Ureter (tissue), 1 donor: ENCODE measurements at regions not wholly inside any gene's neighbourhood (a gene's known extent, or its start where the extent isn't known, plus 50 kb on each side); places are given as distances from the start of the nearest gene placed in this dataset.
A peak's percentile ranks its signal among the peaks of the same experiment; 100 is the strongest.

Source experiments
- DNase-seq: peaks from one replicate; pipeline ENCODE4 v3.0.0-alpha.2; 2020; ENCODE audit warnings: low spot score
- donor health status: DM: yes; HTN: yes; CAD: no.

- DNase-seq: no peak
Measured at GRCh38 chr15:70602834-70603560, 160.4 kb downstream of the UACA start.

- DNase-seq: no peak
Measured at GRCh38 chr15:70602281-70602680, 161.1 kb downstream of the UACA start.

- DNase-seq: no peak
Measured at GRCh38 chr15:70597945-70598344, 165.4 kb downstream of the UACA start.

GRCh38 chr15:70597056-70597603 is 166.2 kb downstream of the UACA start:
- no peak for DNase-seq

- DNase-seq: no peak
Measured at GRCh38 chr15:70596354-70597055, 166.9 kb downstream of the UACA start.

- DNase-seq: no peak
Measured at GRCh38 chr15:70593795-70594194, 169.6 kb downstream of the UACA start.

GRCh38 chr15:70589728-70590127 is 173.6 kb downstream of the UACA start:
- no peak for DNase-seq

GRCh38 chr15:70589221-70589620 is 174.1 kb downstream of the UACA start:
- DNase-seq: no peak

- no peak for DNase-seq
Measured at GRCh38 chr15:70588613-70589012, 174.7 kb downstream of the UACA start.

- peak; percentile 25 for DNase-seq
Measured at GRCh38 chr15:70587896-70588567, 175.3 kb downstream of the UACA start.

GRCh38 chr15:70587012-70587634 is 176.2 kb downstream of the UACA start:
- DNase-seq: peak; percentile 19

GRCh38 chr15:70586241-70586640 is 177.1 kb downstream of the UACA start:
- no peak for DNase-seq

GRCh38 chr15:70585707-70586034 is 177.7 kb downstream of the UACA start:
- DNase-seq: no peak

GRCh38 chr15:70584838-70585706 is 178.3 kb downstream of the UACA start:
- no peak for DNase-seq

- no peak for DNase-seq
Measured at GRCh38 chr15:70584441-70584837, 178.9 kb downstream of the UACA start.

- DNase-seq: no peak
Measured at GRCh38 chr15:70583006-70583405, 180.4 kb downstream of the UACA start.

GRCh38 chr15:70582143-70582945 is 181.0 kb downstream of the UACA start:
- DNase-seq: no peak

- no peak for DNase-seq
Measured at GRCh38 chr15:70580958-70581357, 182.4 kb downstream of the UACA start.

- DNase-seq: no peak
Measured at GRCh38 chr15:70580286-70580685, 183.1 kb downstream of the UACA start.

- DNase-seq: no peak
Measured at GRCh38 chr15:70579766-70580165, 183.6 kb downstream of the UACA start.
